K562 (cell line): ENCODE measurements at regions not wholly inside any gene's neighbourhood (a gene's known extent, or its start where the extent isn't known, plus 50 kb on each side); places are given as distances from the start of the nearest gene placed in this dataset.

Experiments used
- ATAC-seq: fragments of 200-7000 bp; cut with Tn5 transposase; 3 replicates; pipeline ENCODE4 v1.9.1; 2020; ENCODE audit warnings: moderate library complexity
- BruUV-seq: library from RNA; stranded (reverse); fragments of 400-500 nt; replicated peaks from 2 replicates; lab custom pipeline; 2021; lab: Mats Ljungman, UMichigan
- CTCF ChIA-PET: fragments of 300-600 bp; formaldehyde crosslinking; extraction: SDS; loops from one replicate; lab custom pipeline; 2021; ENCODE audit warnings: low intra/inter-chr PET ratio; lab: Yijun Ruan, JAX
- POLR2A ChIA-PET: fragments of 300-600, 350-650 bp; sonication (Branson Sonifier 250); formaldehyde crosslinking; extraction: SDS; loops from one replicate; lab custom pipeline; 2021; ENCODE audit warnings: antibody characterized with exemption, inconsistent platforms; lab: Yijun Ruan, JAX
- DNase-seq, 4 experiments: peaks; one replicate each; pipeline versions ENCODE4 v3.0.0 to v3.0.0-alpha.2; 2011 to 2018; ENCODE audit warnings: low spot score in 3 of 4, mixed read lengths in 3 of 4; ENCODE audit errors: extremely low read depth in 1 of 4
- FAIRE-seq: peaks from 2 replicates; lab custom pipeline; 2011; peaks lifted over from hg19 to GRCh38; lab: Jason Lieb, UNC
- H2AFZ ChIP-seq: 2 replicates; pipeline ENCODE4 v1.6.0; 2011; ENCODE audit warnings: low read depth, low read length, control low read depth, inconsistent platforms
- H3K27ac ChIP-seq: fragments of 200-600 bp; 3 replicates; pipeline ENCODE4 v1.8.0; 2011; ENCODE audit warnings: low read depth, mild to moderate bottlenecking, control low read depth, inconsistent platforms, low read length, moderate library complexity, mixed read lengths; ENCODE audit errors: extremely low read depth
- H3K27me3 ChIP-seq, 2 experiments: fragments of 300-600 bp in 1 of 2; 2 replicates in 1 of 2; 3 replicates in 1 of 2; pipeline versions ENCODE4 v1.6.0 to v1.8.0; 2011; ENCODE audit warnings: inconsistent platforms in 2 of 2, low read length in 2 of 2, mild to moderate bottlenecking in 1 of 2, mixed read lengths in 1 of 2, moderate library complexity in 1 of 2; ENCODE audit not compliant: control insufficient read depth in 2 of 2, insufficient read depth in 2 of 2
- H3K36me3 ChIP-seq: fragments of 300-600 bp; 3 replicates; pipeline ENCODE4 v1.8.0; 2011; ENCODE audit warnings: mild to moderate bottlenecking, low read length, inconsistent platforms; ENCODE audit not compliant: control insufficient read depth, insufficient read depth
- H3K4me1 ChIP-seq, 2 experiments: fragments of 200-600 bp in 1 of 2; replicated peaks in 1 of 2; 2 replicates in 1 of 2; 3 replicates in 1 of 2; pipeline versions ENCODE4 v1.5.1 to v1.8.0; 2011; ENCODE audit warnings: inconsistent platforms in 2 of 2, low read length in 2 of 2, mild to moderate bottlenecking in 1 of 2, mixed read lengths in 1 of 2, moderate library complexity in 1 of 2; ENCODE audit not compliant: control insufficient read depth in 2 of 2, insufficient read depth in 2 of 2
- H3K4me2 ChIP-seq: 2 replicates; pipeline ENCODE4 v1.6.1; 2011; ENCODE audit warnings: low read length, control low read depth, inconsistent platforms, mixed read lengths; ENCODE audit not compliant: insufficient read depth
- H3K4me3 ChIP-seq: fragments of 200-600 bp; sonication (generic), shearing (Covaris generic); 2 replicates; pipeline ENCODE4 v1.5.1; 2016; ENCODE audit warnings: control low read depth, inconsistent platforms
- H3K79me2 ChIP-seq: fragments of 200-600 bp; 3 replicates; pipeline ENCODE4 v1.8.0; 2011; ENCODE audit warnings: low read length, inconsistent platforms; ENCODE audit not compliant: control insufficient read depth, insufficient read depth
- H3K9ac ChIP-seq, 2 experiments: 2 replicates each; pipeline versions ENCODE4 v1.6.0 to v1.6.1; 2011; ENCODE audit warnings: low read depth in 2 of 2, low read length in 2 of 2, control low read depth in 1 of 2, inconsistent platforms in 1 of 2, mild to moderate bottlenecking in 1 of 2, mixed read lengths in 1 of 2; ENCODE audit not compliant: insufficient read depth in 1 of 2
- H3K9me1 ChIP-seq: one replicate; pipeline ENCODE4 v1.6.0; 2011; ENCODE audit warnings: inconsistent platforms, mild to moderate bottlenecking, low read length, moderate library complexity; ENCODE audit not compliant: control insufficient read depth, insufficient read depth
- H3K9me3 ChIP-seq: replicated peaks from 2 replicates; pipeline ENCODE4 v1.5.1; 2011; ENCODE audit warnings: low read depth, low read length, inconsistent platforms; ENCODE audit not compliant: control insufficient read depth, insufficient read depth
- H4K20me1 ChIP-seq: replicated peaks from 2 replicates; pipeline ENCODE4 v1.6.1; 2011; ENCODE audit warnings: low read length, inconsistent platforms, mixed read lengths; ENCODE audit not compliant: control insufficient read depth, insufficient read depth
- FOXJ2 ChIP-seq: fragments of 200-800 bp; sonication (Bioruptor generic); IDR thresholded peaks from 2 replicates; pipeline ENCODE4 v1.6.1; 2016; ENCODE audit warnings: missing genetic modification characterization, missing compliant biosample characterization
- PURB ChIP-seq: sonication (generic); formaldehyde crosslinking; IDR thresholded peaks from 2 replicates; pipeline ENCODE4 v1.9.0; 2021; ENCODE audit warnings: low read depth, mild to moderate bottlenecking, missing genetic modification reagents
- SMAD2 ChIP-seq: fragments of 150-350 bp; IDR thresholded peaks from 2 replicates; pipeline ENCODE4 v1.6.1; 2014; ENCODE audit warnings: low read depth, mild to moderate bottlenecking, low read length
- STAT6 ChIP-seq: sonication (generic); formaldehyde crosslinking; IDR thresholded peaks from 2 replicates; pipeline ENCODE4 v1.8.1; 2023; ENCODE audit warnings: mild to moderate bottlenecking, missing genetic modification reagents
- ZNF232 ChIP-seq: sonication (generic); formaldehyde crosslinking; IDR thresholded peaks from 2 replicates; pipeline ENCODE4 v1.8.0; 2022; ENCODE audit warnings: mild to moderate bottlenecking, missing genetic modification reagents
- ZNF609 ChIP-seq: sonication (generic); formaldehyde crosslinking; IDR thresholded peaks from 2 replicates; pipeline ENCODE4 v1.8.1; 2023; ENCODE audit warnings: missing genetic modification reagents, mild to moderate bottlenecking, borderline replicate concordance
- in situ Hi-C: fragments of 300-500 bp; cut with MboI; formaldehyde crosslinking; loops from 4 replicates; pipeline ENCODE4 v1.15.0; 2018; ENCODE audit warnings: inconsistent platforms, mixed read lengths
- intact Hi-C: fragments of 100-400 bp; cut with micrococcal nuclease; formaldehyde crosslinking; loops from 2 replicates; pipeline ENCODE4 v1.14.2; 2022

- Histone ChIP-seq H3K27ac (no peak overlapping the region), H2AFZ (no peak overlapping the region), H4K20me1 (no peaks in the 10 kb centered on the region), H3K4me2 (no peak overlapping the region), H3K9me3 (no peaks in the 10 kb centered on the region), H3K4me3 (no peak overlapping the region), H3K79me2 (no peaks in the 10 kb centered on the region), H3K4me1 (no peaks in the 10 kb centered on the region), H3K9me1 (no peaks in the 10 kb centered on the region), H3K36me3 (no peaks in the 10 kb centered on the region), H3K9ac (no peak overlapping the region), H3K27me3 (no peaks in the 10 kb centered on the region)
- POLR2A ChIA-PET, result no interaction called here
- TF ChIP-seq STAT6 (CRISPR knock-in tag), result no peak
- TF ChIP-seq ZNF609 (CRISPR knock-in tag), result no peak
- TF ChIP-seq FOXJ2 (tag), result no peak
- TF ChIP-seq ZNF232 (CRISPR knock-in tag), result no peak
- TF ChIP-seq SMAD2, result no peak
- no peak for TF ChIP-seq PURB (CRISPR knock-in tag)
- FAIRE-seq (no peak), DNase-seq (no peak), ATAC-seq (no peak)
- CTCF ChIA-PET, result no interaction called here
- in situ Hi-C loops, result no loop called here
- intact Hi-C loops, result no loop called here
- BruUV-seq, result no TSS peak
Measured at GRCh38 chr18:68455229-68455603, 259.7 kb downstream of the TMX3 start.
